HG03571 (cell line): ENCODE measurements at regions not wholly inside any gene's neighbourhood (a gene's known extent, or its start where the extent isn't known, plus 50 kb on each side); places are given as distances from the start of the nearest gene placed in this dataset.

Experiments
- ATAC-seq: cut with Tn5 transposase; IDR thresholded peaks from one replicate; pipeline ENCODE4 v1.9.1; 2021; ENCODE audit not compliant: unreplicated experiment

DNA sequence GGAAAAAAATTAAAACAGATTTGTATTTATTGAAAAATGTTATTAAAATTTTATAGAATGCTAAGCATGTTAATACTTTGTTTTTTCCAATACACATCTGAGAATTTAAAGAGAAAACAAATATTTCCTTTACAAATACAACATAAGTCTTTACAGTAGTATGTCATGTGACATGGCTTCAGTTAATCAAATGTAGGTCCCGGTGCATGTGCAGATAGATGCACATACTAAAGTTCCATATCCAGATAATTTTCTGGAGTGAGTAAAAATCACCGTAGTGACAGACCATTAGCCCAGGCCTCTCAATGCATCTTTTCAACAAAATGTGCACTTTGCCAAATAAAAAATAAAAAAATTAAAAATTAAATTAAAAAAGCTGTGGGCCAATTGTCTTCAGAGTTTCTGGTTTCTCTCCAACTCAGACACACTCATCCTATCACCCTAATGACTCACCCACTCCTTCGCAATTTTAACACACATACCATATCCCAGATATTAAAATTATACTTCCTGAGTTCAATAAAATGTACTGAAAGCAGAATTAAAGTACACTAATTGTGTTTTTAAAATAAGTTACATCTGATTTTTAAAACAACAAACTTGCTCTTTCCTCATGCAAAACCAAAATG, 508.1 kb downstream of the NR2F1-AS1 start:
- ATAC-seq, result no peak

DNA sequence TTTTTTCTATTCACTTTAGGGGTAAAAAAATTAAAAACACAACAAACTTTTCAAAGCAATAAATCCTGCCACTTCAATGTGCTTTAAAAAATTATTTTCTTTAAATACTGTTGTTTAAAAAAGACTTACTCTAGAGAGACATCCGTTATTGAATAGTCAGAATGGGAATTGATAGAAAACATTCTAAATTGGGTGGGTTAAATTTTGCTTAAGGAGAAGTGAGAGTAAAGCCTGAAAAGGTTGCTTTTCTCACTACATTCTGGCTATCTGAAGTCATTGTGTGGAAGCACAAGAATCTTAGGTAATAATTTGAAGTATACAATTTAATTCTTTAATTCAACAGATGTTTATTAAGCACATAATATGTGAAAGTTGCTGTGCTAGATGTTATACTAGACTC, 509.3 kb downstream of the NR2F1-AS1 start:
- ATAC-seq, result no peak

DNA sequence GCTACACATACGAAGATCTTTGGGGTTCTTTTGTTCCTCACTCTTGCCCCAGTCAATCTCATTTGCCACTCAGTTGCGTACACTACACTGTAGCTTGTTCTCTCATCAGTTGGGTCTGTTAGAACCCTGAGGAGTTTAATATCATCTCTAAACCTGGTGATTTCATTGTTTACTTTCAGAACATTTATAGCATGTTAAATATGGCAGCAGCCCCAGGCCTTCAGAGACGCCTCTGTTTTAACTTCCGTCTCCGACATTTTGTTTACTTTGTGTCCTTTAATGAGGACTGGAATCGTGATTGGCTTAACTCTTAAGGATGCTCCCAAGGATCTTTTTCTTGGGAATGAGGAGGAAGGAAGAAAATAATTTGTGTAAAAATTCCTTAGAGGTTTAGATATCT, 510.1 kb downstream of the NR2F1-AS1 start:
- ATAC-seq, result no peak

DNA sequence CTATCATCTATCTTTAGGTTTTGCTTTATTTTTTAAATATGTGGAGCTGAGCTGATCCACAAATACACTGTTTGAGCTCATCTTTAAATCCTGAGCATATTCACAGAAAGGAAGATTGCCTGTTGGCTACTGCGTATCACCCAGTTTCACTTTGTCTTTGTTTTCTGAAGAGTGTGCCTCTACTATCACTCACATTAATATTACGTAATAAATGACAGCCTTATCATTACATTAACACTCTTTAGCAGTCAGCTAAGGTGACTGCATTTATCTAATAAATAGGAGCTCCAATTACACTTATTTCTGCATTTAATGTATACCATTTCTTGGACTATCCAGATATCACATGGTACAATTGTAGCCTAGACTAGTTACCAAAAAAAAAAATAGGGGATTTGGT, 511.7 kb downstream of the NR2F1-AS1 start:
- ATAC-seq, result no peak

DNA sequence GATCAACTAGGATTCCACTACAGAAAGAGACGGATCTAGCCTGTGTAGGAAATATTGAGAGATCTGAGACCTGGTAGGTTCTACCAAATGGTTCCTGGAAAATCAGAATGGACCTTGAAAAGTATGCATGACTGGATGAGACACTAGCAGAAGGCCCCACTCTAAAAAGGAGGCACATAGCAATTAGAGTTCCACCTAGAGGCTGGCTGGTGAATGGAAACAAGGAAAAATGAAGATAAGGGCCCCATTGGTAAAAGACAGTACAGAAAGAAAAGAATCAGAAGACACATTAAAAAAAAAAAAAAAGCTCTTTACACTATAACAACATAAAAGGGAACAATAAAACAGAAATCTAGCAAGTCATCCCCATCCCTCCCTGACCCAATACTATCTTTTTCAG, 518.5 kb downstream of the NR2F1-AS1 start:
- no peak for ATAC-seq

DNA sequence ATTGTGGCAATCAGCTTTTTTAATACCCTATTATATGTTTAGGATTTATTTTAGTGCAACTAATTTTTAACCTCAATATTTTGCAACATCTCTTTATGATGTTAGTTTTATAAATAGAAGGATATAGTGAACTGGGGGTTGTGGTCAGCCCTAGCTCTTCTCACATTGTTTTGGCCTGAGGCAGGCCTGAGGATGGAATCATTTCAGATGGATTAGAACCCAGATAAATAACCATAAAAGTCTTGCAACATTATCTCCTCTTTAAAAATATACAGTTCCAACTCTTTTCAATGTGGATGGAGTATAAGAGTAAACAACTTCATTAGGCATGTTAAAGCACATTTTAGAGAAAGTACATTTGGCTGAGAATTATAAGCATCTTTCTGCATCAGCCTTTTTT, 522.7 kb downstream of the NR2F1-AS1 start:
- ATAC-seq, result no peak

DNA sequence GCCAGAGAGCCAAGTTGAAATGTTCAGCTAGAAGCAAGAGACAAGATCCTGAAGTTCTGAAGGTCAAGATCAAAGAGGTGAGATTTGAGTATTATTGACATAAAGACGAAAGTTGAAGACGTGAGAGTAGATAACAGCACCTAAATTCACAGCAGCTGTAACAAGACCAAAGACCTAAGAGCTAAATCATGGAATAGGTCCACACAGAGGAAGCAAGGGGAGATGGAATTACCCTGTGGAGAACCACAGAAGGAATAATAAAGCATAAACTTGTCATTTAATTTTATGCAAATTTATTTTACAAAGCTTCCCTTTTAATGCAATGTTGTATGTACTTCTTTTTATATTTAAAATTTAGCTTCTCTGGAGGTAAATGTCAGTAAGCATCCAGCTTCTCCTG, 523.7 kb downstream of the NR2F1-AS1 start:
- no peak for ATAC-seq

DNA sequence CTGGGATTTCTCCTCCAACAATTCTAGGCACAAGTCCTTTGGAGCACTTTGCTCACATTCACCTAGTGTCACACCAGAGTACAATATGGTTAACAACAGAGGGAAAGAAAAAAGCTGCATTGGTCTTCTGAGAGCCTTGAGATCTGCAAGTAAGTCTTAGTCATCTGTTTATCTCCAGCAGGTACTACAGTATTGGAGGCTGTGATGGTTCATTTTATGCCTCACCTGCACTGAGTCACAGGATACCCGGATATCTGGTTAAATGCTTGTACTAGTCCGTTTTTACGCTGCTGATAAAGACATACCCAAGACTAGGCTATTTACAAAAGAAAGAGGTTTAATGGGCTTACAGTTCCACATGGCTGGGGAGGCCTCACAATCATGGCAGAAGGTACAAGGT, 525.0 kb downstream of the NR2F1-AS1 start:
- ATAC-seq, result no peak

DNA sequence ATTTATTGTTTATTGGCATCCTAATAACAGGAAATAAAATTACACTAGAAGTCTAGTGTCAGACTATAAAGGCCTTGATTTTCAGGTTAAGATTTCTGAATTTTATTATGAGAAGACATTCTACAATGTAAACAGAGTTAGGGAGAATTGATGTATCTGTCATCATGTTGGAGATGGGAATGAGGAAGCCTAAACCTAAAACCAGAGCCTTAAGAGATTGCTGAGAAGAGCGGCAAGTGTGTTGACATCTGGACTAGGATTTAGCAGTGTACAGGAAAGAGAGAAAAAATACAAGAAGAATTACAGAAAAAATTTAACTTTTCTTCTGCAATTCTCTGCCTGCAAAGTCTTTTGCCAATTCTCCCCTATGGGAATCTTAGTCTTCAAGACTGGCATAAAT, 525.5 kb downstream of the NR2F1-AS1 start:
- no peak for ATAC-seq

DNA sequence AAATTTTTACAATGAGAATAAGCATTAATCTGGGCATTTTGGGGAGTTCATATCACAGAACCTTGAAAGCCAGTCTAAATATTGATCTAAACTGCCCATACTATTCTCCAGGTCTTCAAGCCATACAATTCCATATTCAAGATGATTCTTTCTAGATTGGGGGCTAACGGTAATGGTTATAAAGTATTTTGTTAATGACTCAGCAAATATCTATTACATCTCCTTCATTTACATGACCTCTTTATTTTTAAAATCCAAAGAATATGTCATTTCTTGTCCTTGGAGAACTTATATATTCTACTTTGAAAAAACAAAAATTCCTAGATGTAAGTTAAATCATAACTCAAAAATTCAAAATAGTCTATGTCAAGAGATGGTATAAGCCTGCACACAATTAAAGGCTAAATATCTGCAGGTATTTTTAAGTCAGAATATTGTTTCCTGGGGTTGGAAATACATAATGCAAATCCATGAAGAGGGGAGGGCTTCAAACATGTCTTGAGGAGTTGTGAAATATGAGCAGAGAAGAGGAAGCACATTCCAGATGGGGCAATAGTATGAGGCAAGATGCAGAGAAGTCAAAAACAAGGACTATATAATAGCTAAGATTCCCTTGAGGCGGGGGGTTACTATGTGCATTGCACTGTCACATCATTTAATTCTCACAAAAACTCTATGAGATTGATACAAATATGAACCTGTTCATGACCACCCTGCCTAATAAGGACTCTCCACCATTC, 526.4 kb downstream of the NR2F1-AS1 start:
- ATAC-seq, result no peak

DNA sequence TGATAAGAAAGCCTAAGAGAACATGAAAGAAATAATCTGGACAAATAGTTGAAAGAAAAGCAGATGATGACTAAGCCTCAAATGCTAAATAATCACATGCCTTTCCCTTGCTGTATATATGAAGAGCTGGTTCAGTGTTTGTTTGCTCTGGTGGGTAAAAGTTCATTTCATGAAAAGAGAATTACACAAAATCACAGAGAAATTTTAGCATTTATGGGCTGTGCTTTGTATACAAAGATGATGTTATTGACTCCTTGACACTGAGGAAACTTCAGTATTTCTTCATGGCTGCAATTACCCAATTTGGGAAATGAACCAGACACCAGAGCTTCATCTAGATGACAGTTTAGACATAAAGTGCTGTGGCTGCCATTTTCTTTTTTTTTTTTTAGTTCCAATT, 527.2 kb downstream of the NR2F1-AS1 start:
- ATAC-seq, result no peak

DNA sequence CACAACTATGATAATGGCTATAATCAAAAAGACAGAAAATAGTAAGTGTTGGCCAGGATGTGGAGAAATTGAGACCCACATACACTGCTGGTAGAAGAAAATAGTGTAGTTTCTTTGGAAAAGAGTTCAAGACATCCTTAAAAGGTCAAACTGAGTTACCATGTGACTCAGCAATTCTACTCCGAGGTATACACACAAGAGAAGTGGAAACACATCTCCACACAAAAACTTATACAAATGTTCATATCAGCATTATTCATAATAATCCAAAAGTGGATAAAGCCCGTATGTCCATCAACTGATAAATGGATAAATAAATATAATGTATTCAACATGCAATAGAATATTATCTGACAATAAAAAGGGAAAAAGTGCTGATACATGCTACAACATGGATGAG, 532.2 kb downstream of the NR2F1-AS1 start:
- no peak for ATAC-seq

DNA sequence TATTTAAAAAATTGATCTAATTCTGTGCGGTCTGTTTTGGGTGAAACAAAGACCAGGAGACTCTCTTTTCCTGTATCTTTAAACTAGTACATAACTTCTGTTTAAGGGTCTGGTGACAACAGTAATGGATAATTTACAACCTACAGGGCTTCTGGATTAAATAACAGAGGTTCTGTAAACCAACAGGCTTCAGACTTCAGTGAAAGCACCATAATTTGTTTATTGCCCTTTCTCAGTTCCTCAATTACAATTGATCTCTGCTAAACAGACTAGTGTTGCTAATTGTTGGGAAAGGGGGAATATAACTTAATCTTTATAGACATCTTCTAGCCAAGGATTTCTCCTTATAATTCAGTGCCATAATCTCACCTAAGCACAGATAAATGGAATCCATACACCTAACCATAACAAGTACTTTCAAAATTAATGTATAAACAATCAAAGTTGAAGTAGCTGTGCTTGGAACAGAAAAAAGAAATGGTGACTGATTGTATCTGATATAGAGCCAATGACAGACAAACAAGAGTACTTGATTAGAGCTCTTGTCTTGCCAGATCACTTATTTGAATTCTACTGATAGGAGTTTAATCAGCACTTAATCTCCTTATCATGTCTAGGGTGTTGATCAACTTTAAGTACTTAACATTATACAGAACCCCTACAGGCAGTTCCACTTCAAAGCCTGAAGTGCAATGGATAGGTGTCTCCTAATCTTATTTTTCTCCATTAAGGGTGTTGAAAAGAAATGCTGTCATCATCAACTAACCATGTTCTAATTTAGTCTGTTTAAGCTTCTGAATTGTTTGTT, 536.0 kb downstream of the NR2F1-AS1 start:
- no peak for ATAC-seq

DNA sequence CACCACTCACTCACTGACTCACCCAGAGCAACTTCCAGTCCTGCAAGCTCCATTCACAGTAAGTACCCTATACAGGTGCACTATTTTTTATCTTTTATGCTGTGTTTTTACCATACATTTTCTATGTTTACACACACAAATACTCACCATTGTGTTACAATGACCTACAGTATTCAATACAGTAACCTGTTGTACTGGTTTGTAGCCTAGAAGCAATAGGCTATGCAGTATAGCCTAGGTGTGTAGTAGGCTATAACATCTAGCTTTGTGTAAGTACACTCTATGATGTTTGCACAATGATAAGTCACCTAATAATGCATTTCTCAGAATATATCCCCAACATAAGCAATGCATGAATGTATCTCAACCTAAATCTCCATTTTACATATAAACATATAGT, 541.1 kb downstream of the NR2F1-AS1 start:
- ATAC-seq, result no peak

DNA sequence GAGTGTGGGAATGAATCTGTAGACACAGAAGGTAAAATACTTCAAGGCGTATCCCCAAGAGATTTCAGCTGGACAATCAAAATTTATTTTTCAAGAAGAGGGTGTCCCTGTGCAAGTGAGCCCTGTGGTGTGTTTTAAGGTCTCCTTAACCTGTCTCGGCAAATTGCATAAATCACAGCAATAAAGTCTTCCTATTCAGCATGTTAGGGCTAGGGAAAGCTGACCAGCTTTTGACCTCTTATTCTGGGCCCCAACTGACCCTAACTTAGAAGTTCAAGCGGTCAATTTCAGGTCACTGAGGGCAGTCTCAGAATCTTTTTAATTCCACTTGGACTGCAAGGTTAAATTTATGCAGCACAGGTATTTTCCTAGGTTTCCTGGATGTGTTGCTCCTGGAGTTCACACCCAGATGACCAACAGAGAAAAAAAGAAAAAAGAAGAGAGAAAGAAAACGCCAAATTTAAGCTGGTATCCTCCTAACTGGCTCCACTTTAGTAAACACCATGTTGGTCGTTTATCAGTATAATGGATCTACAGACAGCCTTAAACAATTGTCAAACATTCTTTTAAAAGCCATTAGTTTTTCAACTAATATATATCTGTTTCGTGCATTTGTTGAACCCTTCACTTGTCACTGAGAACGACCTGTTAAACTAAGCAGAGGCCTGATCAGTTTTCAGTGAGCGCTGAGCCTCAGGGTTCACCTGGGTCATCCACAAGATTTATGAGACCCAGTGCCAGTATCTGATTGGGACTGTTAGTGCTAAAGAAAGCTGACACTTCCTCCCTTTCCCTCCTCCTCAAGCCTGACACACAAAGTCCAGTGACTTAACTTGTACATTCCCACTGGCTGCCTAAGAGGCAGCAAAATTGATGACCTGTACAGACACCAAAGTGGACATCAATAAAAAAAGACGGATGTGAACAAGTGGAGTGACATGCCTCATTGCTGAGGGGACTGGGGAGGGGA, 546.1 kb downstream of the NR2F1-AS1 start:
- no peak for ATAC-seq

DNA sequence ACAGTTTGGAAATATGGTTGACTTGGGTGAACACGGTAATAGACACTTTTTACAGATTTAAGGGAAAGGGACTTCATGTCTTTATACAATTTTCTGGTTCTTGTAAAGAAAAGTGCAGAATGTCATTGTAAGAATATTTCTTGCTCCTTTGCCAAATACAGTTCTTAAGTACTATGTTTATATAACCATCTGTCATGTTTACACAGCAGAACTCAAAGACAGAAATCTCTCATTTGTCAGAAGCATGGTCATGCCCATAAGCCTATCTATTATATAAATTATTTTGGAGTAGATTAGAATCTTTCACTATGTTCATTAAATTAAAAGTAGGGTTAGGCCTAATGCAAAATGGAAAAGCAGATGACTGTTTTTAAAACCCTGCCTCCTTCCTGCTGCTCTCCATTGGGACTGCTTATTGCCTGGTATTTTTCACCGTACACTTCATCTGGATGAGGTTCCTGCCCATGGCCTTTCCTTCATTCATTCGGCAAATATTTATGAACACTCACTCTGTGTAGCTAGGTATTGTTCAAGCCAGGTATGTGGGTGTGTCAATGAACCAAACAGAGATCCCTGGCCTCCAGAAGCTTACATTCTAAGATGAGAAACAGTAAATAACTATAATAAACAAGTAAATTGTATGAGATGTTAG, 558.1 kb downstream of the NR2F1-AS1 start:
- ATAC-seq, result no peak

DNA sequence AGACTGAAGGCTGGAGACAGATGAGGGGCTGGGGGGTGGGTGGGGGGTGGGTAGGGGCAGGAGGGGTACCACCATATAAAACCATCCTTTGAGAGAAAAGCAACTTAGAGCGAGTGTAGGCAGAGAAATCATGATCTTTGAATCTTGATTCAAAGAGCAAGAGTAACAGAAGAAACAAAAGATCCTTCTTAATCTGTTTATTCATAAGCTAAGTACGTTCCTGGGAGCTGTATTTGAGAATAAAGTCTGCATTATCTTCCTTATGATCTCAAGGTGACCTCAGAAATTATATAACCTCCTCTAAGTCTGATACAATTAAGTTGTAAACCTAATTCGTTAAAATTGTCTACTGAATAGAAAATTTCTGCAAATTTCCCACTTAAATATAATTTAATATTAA, 558.8 kb downstream of the NR2F1-AS1 start:
- ATAC-seq, result no peak

DNA sequence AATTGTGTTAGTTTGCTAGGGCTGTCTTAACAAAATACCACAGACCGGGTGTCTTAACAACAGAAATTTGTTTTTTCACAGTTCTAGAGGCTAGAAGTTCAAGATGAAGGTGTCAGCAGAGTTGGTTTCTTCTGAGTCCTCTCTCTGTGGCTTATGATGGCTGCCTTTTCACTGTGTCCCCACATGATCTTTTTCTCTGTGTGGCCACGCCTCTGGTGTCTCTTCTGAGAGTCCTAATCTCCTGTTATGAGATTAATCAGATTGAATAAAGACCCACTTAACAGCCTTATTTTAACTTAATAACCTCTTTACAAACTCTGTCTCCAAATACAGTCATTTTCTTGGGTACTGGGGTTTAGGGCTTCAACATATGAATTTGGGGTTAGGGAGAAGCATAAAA, 561.1 kb downstream of the NR2F1-AS1 start:
- ATAC-seq, result no peak

DNA sequence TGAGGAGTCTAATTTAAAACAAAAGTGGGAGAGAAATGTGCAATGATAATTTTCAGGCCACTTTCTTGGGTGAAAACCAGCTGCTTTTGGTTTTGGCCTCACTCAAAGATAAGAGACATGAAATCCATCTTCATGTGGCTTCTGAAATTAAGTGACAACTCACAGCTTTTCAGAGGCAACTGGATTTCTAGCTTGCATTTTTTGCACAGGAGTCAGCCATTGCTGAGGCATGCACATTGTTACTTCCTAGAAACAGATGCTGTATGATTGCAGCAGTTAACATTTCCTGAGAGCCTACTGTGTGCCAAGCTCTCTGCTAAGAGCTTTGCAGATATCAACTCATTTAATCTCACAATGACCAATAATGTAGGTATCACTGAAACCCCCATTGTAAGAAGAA, 562.6 kb downstream of the NR2F1-AS1 start:
- ATAC-seq, result no peak

DNA sequence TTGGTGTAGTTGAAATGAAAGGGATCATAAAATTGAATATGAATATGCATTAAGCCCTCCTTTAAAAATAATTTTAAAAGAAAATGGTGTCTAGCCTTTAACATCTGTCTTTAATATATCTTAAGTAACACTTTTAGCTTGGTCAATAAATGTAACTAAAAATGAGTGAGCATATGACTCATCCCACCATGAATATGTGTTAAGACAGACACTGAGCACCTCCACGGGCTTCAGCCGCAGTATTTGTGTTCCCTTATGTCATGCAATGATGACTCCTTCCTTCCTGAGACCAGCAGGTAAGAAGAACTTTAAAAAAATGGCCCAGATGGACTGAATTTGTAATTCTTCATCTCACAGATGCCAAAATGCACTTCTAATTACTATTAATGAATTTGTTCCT, 563.2 kb downstream of the NR2F1-AS1 start:
- ATAC-seq, result no peak
